ENCODE measurements at regions not wholly inside any gene's neighbourhood (a gene's known extent, or its start where the extent isn't known, plus 50 kb on each side); places are given as distances from the start of the nearest gene placed in this dataset.

- no peak for TF ChIP-seq CTCF (IDR thresholded peaks at IDR 0.05 in 4 of 5, conservative IDR thresholded peaks at IDR 0.05 in 1 of 5)
- TF ChIP-seq POLR2A (IDR thresholded peaks at IDR 0.05): no peak
Observed at GRCh38 chr4:14857981-14858380, 144.3 kb upstream of the CPEB2 start.

Data from gastrocnemius medialis (tissue), 4 donors.